Vagina (tissue), 2 donors: ENCODE measurements at regions not wholly inside any gene's neighbourhood (a gene's known extent, or its start where the extent isn't known, plus 50 kb on each side); places are given as distances from the start of the nearest gene placed in this dataset.

Source experiments
- POLR2A ChIP-seq, 2 donors: fragments of 450-650 bp; IDR thresholded peaks; one replicate each; pipeline ENCODE4 v1.6.1; 2017; ENCODE audit warnings: antibody characterized with exemption in 2 of 2, mild to moderate bottlenecking in 2 of 2, moderate library complexity in 2 of 2
- TF ChIP-seq, protein P1 (sequence below), 3 experiments: fragments of 450-650 bp in 2 of 3; fragments of 200-600 bp in 1 of 3; sonication (generic) in 1 of 3; IDR thresholded peaks; one replicate each; pipeline ENCODE4 v1.5.1; 2017 to 2019; ENCODE audit warnings: antibody characterized with exemption in 3 of 3, mild to moderate bottlenecking in 2 of 3, moderate library complexity in 2 of 3

DNA sequence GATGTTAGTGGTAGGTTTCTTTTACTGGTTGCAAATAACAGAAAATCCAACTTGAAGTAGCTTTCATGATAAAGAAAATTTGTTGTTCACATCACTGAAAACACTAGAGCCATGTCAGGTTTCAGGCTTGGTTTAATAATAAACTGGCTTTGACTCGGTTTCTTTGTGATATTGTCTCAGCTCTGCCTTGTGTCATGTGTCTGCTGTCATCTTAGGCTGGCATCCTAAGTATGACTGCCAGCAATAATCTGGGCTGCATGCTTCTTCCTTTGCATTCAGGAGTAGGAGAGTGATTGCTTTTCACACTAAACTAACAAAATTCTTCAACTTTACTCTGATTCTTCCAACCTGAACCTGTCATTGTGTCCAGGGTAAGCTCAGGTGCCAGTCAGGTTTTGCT lies 474.0 kb upstream of the B3GALT2 start:
- TF ChIP-seq, protein P1, sequence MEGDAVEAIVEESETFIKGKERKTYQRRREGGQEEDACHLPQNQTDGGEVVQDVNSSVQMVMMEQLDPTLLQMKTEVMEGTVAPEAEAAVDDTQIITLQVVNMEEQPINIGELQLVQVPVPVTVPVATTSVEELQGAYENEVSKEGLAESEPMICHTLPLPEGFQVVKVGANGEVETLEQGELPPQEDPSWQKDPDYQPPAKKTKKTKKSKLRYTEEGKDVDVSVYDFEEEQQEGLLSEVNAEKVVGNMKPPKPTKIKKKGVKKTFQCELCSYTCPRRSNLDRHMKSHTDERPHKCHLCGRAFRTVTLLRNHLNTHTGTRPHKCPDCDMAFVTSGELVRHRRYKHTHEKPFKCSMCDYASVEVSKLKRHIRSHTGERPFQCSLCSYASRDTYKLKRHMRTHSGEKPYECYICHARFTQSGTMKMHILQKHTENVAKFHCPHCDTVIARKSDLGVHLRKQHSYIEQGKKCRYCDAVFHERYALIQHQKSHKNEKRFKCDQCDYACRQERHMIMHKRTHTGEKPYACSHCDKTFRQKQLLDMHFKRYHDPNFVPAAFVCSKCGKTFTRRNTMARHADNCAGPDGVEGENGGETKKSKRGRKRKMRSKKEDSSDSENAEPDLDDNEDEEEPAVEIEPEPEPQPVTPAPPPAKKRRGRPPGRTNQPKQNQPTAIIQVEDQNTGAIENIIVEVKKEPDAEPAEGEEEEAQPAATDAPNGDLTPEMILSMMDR (IDR thresholded peaks at IDR 0.05), result no peak
- TF ChIP-seq POLR2A (IDR thresholded peaks at IDR 0.05), result no peak
